ENCODE measurements at regions not wholly inside any gene's neighbourhood (a gene's known extent, or its start where the extent isn't known, plus 50 kb on each side); places are given as distances from the start of the nearest gene placed in this dataset.
A peak's percentile ranks its signal among the peaks of the same experiment; 100 is the strongest.
"Not testable (repeated sequence)": the region's sequence is repeated elsewhere in the genome, so short reads cannot be mapped to it uniquely, and the experiment has no call there.

DNA sequence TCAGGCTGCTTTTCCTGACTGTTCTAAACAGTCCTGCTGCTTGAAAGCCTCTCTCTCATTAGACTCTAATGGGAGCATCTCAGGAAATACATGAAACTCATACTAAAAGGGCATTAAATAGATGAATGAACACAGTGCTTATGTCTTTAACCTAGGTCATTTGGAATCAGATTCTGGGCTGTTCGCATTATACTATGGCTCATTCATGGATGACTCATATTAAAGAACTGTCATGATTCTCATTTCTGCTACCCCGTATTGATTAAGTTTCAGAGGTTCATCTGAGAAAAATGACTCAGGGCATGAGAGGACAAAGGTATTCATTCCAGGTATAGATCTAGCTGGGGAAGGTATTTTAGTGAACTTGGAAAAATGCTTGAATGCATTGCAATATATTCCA is 335.5 kb downstream of the GJA1 start:
- no peak for DNase-seq

DNA sequence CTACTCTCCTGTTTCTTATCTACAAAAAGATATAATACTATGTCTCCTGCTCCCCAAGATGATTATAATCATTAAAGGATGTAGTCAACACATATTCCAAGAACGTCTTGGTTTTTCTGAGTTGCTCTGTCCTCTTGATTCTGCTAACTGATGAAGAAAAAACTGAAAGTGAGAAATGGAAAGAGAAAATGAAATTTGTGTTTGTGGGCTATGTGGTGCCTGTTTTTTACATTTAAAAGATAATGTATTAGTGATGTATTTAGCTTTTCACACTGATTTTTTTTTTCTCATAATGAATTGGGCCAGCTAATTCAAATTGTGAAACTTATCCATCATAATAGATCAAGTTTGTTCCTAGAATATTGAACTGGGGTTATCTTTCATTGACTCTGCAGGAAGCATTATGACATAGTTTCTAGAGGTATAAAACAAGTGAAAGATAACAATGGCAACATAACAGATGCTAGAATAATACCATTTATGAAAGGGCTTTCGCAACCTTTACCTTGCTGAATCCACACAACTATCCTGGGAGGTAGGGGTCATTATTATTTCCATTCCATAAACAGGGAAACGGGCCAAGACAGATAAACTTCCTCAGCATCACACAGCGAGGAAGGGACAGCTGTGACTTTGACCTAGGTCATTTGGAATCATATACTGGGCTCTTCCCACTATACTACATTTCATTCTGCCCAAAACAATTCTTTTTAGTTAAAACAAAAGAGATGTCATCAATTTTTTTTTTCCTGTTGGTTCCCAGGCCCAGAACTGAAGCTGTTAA is 336.7 kb downstream of the GJA1 start:
- no peak for DNase-seq

DNA sequence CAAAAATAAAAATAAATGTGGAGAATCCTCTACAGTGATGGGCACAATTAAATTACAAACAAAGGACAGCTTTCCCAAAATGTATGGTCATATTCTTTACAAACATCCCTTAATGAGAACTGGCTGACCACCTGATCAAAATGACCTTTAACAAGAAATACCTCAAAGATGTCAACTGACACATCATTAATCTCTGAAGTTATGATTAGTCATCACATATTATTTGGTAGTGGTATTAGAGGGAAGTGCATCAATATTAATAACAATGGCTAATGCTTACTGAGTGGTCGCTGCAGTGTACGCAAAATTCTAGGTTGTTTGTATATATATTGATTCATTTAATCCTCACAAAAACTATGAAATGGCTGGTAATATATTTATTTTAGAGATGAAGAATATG is 340.6 kb downstream of the GJA1 start:
- DNase-seq = no peak

DNA sequence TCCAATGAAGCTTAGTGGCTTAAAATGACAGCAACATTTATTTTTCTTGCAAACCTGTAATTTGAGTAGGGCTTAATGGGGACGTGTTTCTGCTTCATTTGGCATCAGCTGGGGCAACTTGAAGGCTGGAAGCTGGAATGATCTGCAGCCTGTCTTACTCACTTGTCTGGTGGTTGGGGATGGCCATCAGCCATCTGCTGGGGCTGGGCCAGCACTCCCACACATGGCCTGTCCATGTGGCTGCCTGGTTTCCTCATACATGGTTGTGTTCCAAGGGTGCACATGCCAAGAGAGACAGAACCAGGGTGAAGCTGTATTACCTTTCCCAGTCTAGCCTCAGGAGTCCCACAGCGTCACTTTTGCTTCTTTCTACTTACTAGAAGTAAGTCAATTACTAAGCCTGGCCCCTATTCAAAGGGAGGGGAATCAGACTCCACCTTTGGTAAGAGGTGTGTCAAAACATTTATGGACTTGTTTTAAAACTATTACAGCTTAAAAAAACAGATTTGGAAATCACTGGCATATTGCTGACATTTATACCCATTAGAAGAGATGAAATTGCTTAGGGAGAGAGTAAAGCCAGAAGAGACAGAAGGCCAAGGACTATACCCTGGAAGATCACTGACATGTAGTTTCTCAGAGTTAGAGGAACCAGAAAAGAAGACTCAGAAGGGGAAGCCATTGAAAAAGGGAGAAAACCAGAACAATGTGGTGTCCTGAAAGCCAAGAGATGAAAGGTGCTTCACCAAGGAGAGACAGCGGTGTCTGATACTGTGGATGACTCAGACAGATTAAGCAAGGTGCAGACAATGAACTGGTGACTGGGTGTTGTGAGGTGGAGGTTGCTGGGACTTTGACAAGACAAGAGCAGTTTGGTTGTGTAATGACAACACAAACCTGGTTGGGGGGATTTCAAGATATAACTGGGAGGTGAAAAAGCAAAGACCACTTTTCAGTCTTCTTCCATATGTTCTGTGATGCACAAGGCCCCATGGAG is 345.2 kb downstream of the GJA1 start:
- peak; percentile 84 for DNase-seq

DNA sequence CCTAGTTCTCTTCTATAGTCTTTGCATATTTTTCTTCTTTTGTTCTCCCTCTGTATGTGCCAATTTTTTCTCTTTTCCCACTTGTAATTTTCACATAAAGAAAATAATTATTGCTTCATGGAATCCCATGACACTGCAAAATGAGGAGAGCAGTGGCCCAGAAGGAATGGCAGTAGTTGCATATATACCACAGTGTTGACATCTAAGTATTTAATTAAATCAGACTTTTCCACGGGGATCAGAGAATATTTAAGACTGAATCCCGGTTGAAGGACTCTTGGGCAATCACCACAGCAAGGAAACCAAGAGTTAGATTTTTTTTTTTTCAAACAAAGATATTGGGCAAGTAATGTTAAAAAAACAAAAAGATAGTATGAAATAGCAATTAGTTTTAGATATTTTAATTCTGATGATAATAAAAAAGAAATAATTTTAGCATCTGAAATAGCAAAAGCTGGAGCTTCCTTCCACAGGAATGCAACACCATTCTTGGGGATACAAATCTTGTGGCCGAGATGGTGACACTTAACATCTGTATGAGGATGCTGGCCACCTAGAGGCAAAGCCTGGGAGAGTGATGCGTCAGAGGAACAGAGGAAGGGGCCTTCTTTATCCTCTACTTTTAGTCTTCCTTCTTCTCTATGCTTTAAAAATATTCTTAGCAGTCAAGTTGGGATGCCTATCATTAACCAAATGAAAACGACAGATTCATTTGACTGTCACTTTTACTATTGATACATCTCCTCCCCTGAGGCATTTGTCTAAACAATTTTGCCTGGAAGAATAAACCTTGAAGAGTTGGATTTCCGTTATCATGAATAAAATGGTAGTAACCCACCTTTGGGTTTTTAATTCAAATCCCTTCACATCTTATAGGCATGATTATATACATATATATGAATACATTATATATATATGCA is 356.2 kb downstream of the GJA1 start:
- DNase-seq = no peak

DNA sequence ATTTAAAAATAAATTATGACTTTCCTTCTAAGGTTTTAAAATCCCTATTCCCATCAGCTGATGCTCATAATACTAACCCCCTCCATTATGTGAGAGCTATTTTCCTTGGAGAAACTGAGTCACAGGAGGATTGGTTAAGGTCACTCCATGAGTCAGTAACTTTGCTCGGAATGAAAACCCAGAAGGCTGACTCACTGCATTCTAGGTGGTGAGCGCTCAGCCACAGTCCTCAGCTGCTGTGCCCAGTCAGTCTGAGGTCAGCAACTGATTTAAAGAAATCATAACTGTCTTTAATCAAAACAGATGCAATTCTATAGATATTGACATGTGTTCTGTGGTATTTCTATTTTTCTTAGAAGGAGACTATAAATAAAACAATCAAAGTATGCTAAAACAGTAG is 359.2 kb downstream of the GJA1 start:
- no peak for DNase-seq

DNA sequence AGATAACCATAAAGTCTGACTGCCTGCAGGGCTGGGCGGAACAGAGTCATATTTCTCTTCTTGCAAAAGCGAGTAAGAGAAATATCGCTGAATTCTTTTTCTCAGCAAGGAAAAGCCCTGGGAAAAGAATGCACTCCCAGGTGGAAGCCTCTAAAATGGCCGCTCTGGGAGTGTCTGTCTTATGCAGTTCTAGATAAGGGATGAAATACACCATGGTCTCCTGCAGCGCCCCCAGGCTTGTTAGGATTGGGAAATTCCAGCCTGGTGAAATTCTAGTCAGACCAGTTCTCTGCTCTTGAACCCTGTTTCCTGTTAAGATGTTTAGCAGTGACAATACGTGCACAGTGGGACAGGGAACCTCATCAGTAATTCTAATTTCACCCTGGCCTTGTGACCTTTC is 362.2 kb downstream of the GJA1 start:
- not testable (repeated sequence) for DNase-seq

DNA sequence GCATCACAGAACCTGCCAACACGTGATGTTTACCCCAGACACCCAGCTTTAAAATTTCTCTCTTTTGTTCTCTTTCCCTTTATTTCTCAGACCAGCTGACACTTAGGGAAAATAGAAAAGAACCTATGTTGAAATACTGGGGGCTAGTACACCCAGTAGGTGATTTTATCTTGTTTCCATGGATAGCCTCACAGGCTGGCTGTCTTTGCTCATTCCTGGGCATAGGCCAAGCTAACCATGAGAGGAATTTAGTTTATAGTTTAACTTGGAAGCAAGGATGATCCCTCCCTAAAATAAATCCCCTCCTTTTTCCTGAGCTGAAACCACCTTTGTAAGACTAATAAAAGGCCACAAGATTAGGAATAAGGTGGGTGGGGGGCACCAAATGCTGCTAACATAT is 362.7 kb downstream of the GJA1 start:
- DNase-seq = not testable (repeated sequence)

DNA sequence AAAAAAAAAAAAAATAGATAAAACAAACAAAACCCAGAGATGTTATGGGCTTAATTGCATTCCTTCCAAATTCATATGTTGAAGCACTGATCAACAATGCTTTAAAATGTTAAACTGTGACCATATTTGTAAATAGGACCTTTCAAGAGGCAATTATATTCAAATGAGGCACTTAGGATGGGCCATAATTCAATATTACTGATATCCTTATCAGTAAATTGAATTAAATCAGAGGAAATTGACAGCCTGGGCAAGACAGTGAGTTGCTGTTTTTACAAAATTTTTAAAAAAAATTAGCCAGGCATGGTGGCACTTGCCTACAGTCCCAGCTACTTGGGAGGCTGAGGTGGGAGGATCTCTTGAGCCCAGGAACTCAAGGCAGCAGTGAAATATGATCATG is 364.1 kb downstream of the GJA1 start:
- DNase-seq = no peak

DNA sequence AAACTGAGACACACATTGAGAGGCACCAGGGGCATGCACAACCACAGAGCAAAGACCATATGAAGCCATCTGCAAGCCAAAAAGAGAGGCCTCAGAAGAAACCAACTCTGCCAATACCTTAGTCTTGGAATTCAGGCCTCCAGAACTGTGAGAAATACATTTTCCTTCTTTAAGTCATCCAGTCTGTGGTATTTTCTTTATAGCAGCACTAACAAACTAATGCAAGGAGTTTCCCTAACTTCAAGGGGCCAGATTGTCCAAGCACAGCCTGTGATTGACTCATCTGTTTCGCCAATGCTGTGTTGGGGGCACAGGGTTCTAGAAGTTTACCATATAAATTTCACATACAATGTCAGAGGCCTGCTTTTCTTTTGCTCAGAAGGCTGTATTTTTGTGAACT is 364.6 kb downstream of the GJA1 start:
- DNase-seq = no peak

DNA sequence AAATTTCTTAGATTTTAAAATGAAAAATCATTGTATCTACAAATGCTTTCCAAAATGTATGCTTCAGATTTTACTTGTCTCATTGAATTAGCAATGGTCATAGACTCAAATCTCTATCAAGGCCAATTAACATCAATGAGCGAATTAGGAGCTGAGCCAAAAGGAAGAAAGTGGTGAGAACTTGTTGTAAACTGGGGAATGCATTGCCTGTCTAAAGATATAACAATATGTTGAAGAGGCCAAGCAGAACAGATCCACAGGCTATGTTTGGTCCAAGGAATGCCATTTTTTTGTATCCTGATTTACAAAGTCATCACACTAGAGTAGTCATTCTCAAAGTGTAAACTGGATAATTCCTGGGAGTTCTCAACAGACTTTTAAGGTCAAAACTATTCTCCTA is 370.7 kb downstream of the GJA1 start:
- peak; percentile 87 for DNase-seq

DNA sequence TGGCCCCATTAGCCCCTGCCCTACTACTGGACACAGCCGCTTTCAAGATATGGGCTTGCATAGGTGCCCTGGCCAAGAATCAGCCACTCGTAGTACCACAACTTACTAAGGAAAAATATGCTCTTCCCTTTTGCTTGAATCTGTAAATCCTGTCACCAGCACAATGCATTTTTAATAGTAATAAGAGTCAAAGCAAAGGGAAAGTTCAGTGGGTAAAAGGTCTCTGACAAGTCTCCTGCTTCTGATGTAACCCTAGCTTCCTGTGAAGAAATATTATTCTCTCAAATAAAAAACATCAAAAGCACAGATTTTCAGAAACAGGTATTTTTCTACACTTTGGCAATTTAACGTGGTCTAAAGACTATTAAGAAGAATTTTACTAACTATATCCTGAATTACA is 373.8 kb downstream of the GJA1 start:
- DNase-seq = no peak

DNA sequence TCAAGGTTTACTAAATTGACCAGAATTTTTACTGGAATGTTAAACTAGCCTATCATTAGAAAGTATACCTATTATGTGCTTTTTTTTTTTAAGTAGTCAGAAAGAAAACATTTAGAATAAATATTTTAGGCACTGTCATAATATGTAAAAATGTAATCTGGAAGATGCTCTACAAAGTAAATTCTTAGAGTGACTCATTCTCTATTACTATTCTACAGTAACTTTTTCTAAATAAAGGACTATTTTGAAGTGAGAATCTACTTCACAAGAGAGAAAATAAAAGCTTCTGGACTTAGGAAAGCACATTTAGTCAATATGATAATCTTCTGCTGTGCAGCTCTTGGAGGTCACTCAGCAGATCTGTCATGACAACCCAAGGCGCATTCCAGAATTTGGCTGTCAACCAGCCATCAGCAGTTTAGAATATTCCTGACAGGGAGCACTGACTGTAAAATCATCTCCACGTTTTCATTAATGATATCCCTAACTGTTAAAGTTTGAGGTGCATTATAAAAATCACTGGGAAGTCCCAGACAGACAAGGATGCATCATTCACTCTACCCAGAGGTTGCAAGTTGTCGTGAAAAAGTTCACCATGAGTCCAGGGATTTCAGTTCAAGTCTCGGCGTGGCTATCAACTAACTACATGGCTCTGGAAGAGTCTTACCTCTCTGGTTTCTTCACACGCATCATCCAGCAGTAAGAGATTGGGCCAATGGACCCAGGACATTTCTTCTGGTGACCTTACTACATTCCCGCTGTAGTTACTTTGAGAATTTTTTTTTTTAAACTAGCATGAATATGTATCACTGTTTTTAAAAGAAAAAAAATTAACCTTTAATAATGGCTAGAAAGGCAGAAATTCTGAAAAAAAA is 374.9 kb downstream of the GJA1 start:
- DNase-seq = no peak

DNA sequence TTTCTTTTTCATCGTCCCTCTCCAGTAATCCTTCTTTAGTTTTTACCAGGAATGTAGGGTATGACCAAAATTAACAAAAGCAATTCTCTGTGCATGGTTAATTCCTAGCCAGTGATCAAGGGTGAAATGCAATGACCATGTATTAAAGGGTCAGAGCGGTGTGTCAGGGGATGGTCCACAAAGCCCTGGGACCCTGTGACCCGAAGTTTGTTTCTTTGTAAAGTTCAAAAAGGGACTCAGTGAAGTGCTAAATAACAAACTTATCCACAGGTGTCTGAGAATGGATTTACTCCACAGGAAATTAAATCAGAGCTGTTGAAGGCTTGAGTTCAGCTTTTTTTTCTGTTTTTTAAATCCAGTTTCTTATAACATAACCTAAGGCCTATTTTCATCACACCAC is 375.7 kb downstream of the GJA1 start:
- no peak for DNase-seq

DNA sequence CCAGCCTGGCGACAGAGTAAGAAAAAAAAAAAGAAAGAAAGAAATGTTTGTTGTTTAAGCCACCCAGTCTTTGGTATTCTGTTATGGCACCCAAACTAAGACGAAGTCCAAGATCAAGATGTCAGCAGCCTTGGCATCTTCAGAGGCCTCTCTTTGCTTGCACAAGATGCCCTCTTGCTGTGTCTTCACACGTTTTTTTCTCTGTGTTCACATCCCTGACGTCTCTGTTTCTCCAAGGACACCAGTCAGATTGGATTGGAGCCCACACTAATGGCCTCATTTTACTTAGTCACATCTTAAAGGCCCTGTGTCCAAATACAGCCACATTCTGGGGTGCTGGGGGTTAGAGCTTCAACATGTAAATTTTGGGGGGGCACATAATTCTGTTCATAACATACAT is 380.9 kb downstream of the GJA1 start:
- DNase-seq = no peak

DNA sequence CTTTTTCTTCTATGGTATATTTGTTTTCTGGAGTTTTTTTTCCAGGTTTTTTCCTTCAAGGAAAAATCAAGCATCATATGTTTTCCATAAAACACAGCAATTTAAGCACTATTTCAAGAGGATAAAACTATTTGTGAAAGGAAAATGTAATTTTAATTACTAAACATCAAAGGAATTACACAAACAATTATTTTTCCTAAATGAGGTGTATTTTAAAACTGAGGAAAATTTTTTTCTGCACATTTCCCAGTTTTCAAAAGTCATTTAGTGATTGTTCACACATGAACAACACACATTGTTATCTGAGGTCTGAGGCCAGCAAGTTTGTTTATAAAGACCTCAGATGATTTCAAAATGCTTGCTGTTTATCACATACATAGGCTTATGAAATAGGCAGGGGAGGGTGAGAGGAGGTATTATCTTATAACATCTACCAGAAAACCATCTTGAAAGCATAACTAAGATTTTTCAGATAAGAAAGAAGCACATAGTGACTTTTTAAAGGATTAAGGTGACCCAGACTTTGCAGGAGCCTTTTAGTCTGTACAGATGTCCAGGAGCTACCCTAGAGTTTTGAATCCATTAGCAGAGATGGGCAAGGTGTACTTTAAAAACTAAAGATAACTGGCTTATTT is 381.6 kb downstream of the GJA1 start:
- DNase-seq = no peak

DNA sequence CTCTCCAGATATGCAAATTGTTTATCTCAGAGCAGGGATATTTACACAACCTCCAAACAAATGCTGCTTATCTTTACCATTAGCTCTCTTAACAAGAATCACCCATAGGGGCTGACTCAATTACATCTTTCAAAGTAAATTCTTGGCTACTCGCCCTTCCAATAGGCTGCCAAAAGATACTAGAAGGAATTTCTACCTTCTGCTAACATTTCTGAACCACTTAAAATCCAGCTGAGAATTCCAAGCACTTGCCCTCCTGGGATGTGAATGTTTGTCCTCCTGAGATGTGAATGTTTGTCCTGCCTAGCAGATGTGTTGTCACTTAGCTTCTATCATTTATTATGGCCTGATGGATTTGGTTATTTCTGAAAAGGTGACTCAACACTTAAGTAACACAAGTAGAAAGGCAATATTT is 388.0 kb downstream of the GJA1 start:
- DNase-seq = no peak

DNA sequence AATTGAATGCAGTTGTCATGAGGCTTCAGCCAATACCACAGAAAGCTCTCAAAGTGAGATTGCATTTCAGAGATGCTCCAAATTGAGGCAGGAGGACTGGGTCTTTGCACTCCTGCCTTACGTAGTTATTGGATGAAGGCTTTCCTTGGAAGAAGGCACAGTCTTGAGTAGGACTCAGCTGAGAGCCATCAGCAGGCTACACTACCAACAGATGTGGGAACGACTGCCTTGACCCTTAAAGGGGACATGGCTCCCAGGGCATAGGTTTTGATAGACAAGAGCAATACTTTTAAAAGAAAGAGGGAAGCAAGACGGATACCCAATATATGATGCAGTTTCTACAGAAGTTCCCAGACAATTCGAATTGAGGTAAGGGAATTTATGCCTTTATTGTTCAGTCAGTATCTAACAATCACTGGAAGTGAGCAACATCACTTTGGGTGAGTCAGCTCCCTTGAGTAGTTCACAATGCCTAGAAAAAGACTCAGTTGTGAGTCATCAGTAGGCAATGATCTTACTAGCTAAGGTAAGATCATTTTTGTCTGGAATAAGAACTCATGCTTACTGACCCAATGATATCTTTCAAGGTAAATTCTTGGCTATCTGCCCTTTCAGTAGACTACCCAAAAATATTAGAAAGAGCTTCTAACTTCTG is 390.8 kb downstream of the GJA1 start:
- DNase-seq = no peak

DNA sequence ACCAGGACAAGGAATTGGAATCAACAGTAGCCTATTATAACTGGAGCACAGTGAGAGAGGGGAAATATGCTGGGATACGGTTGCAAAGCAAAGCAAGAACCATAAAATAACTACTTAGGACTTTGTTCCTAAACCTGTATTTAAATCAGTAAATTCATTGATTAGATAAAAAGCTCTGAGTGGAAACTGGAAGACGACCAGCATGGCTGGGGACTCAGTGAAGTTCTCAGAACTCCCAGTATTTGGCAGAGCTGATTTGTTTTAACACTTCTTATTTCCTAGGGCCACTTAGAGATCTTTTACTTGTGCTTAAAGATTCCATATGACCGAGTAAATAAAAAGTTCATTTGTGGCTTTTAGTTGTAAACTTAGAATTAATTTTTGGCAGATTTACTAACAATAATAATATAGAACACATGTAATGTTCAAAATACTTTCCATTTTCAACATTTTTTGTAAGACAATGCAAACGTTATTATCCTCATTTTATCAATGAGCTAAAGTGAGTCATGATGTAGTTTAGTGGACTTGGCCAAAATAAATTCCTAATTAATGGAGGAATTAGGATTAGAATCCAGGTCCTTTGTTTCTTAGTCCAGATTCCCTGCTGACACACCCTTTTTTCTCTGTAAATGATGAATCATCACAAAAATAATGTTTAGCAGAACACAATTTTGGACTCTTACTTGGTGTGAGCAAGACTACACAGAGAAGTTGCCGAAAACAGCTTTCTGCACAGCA is 392.9 kb downstream of the GJA1 start:
- DNase-seq = no peak

DNA sequence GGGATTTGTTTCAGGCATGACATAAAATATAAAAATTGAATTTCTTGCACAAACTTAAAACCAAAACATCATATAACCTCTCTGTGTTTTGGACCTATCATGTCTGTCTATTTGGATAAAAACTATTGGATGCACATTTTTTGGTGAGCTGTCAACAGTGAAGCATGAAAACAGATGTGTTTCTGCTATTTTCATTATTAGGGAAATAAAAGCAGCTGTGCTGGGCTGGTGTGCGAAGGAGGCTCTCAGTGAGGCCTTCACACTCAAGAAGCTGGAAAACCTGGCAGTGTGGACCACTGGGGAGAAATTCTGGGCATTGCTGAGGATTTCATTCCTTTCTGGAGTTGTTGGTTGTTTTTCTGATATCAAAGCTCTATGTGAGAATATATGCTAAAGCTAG is 395.3 kb downstream of the GJA1 start:
- peak; percentile 64 for DNase-seq

Measured in eye (tissue), 1 donor.